Activated T-cell treated with anti-CD3 and anti-CD28 coated beads, Interleukin-2, amount 50 U/mL, for 1 hour (primary cell): ENCODE measurements at regions not wholly inside any gene's neighbourhood (a gene's known extent, or its start where the extent isn't known, plus 50 kb on each side); places are given as distances from the start of the nearest gene placed in this dataset.
A peak's percentile ranks its signal among the peaks of the same experiment; 100 is the strongest.
"Not testable (repeated sequence)": the region's sequence is repeated elsewhere in the genome, so short reads cannot be mapped to it uniquely, and the experiment has no call there.

Experiments
- DNase-seq: peaks from one replicate; pipeline ENCODE4 v3.0.0-alpha.2; 2020

GRCh38 chr1:121443001-121443540 lies 258.3 kb downstream of the SRGAP2C start:
- DNase-seq: no peak

- DNase-seq: no peak
These were observed 259.3 kb downstream of the SRGAP2C start for GRCh38 chr1:121444096-121444495.

DNA sequence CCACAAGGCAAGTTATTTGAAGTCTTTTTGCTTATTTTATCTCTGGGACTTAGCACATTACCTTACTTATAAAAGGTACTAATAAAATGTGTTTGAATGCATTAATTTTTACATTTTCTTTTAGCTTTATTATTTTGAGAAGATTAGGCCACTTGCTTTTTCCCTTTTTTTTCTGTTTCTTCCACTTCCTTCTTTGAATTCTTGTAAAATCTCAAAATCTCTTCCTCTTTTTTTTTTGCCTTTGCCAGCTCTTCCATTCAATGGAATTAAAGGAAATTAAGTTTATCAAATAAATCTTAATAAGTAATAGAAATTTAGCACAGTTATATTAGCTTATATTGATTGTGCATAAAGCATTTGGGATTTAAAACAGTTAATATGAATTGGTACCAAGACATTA lies 260.9 kb downstream of the SRGAP2C start:
- DNase-seq: no peak

GRCh38 chr1:121447280-121447923 lies 262.6 kb downstream of the SRGAP2C start:
- not testable (repeated sequence) for DNase-seq

GRCh38 chr1:121448064-121448463 lies 263.3 kb downstream of the SRGAP2C start:
- not testable (repeated sequence) for DNase-seq

DNA sequence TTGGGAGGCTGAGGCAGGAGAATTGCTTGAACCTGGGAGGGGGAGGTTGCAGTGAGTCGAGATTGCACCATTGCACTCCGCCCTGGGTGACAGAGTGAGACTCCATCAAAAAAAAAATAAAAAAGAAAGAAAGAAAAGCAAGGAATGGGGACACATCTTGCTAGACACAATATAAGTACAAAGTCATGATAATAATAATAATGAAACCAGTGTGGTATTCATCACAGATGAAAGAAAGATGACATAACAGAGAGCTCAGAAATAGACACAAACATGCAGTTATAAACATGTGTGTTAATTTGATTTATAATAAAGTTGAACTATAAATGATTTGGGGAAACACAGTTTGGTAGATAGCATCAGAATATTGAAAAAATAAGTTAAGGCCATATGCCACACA lies 264.1 kb downstream of the SRGAP2C start:
- DNase-seq: no peak

DNA sequence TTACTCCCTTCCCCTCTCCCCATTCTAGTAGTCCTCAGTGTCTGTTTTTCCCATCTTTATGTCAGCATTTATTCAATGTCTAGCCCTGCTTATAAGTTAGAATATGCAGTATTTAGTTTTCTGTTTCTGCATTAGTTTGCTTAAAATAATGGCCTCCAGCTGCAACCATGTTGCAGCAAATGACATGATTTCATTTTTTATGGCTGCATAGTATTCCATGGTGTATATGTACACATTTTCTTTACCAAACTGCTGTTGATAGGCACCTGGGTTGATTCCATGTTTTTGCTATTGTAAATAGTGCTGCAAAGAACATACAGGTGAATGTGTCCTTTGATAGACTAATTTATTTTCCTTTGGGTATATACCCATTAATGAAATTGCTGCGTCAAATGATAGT lies 267.7 kb downstream of the SRGAP2C start:
- DNase-seq: no peak

GRCh38 chr1:121458291-121459048 lies 273.7 kb downstream of the SRGAP2C start:
- no peak for DNase-seq

GRCh38 chr1:121459235-121459634 lies 274.5 kb downstream of the SRGAP2C start:
- DNase-seq: no peak

- not testable (repeated sequence) for DNase-seq
These were observed 284.6 kb downstream of the SRGAP2C start for GRCh38 chr1:121469395-121469794.

DNA sequence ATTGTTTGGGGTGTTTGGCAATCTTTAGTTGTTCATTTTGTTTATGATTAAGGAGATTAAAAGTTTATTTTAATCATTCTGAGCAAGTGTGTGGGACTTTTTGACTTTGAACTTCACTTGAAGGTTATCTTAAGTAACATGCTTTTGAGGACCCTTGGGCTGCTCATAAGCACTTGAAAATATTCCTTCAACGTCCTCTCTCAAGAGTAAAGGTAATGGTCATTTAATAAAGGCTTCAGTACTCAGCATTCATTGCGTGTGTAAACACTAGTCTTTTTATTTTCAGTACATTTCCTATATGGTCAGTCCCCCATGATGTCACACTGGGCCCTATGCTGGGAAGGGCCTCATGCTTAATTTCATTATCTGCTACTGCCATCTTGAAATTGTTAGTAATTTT lies 285.6 kb downstream of the SRGAP2C start:
- not testable (repeated sequence) for DNase-seq

DNA sequence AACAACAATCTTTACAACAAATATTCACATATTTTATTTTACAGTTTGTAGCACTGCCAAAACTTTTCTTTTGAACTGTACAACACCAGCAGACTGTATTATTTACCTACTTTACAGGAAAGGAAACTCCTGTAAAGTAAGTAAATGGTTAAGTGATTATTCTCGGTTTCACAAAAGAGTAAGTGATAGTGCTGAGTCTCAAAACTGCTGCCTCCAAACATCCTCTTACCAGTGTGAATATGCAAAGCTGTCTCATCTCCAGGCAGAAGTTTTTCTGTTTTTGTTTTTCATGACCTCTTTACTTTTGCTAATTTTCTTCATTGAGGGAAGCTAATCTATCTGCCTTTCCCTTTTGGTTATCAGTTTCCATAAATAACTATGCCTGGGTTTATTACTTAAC lies 286.7 kb downstream of the SRGAP2C start:
- no peak for DNase-seq

- DNase-seq: no peak
These were observed 287.2 kb downstream of the SRGAP2C start for GRCh38 chr1:121472017-121472416.

DNA sequence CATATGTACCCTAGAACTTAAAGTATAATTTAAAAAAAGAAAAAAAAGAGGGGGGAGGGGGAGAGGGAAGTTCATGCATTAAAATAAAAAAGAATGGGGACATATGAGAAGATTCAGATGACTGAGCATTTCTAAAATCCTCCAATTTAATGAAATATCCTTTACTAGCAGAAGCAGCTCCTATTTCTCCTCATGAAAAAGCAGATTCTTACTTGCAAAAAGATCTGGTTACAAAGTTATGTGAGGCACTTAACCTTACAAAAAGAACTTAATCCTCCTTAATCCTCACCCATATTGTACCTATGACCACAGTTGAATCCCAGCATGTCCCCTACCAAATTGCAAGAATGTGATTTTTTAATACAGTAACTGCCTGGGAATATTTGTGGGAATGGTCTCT lies 298.5 kb downstream of the SRGAP2C start:
- DNase-seq: no peak

DNA sequence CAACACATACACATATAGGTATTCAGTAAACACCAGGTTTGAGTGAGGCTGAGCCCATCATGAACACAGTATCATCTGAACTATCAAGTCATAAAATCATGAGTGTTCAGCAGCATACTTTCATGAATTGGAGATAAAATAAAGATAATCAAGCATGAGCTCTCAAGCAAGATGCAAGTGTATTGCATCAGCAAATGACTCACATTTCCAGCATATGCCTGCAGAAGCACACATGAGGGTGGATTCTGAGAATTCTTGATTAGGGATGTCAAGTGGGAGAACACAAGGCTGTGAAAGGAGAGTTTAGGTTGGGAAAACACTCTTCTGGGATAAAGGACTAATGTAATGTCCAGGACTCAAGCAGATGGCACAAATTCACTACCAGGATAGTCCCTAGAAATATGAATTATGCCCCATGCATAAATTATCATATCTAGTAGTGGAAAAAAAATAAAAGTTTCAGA lies 299.2 kb downstream of the SRGAP2C start:
- no peak for DNase-seq

DNA sequence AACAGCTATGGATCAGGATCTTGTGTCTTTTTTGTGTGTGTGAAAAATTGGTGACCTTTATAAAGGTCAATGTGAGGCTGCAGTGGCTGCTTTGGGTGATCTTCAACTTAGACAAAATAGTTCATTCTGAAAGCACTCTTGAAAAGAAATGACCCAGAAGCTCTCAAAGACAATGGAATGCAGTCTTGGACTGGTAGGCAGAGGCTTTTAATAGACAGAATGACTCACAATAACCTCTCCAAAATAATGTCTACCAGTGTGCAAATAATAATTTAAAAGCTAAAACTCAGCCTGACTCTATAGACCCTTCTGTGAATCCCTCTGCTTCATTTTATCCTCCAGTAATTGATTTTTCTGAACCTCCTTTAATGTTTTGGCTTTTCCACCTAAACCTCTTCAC lies 310.0 kb downstream of the SRGAP2C start:
- not testable (repeated sequence) for DNase-seq

DNA sequence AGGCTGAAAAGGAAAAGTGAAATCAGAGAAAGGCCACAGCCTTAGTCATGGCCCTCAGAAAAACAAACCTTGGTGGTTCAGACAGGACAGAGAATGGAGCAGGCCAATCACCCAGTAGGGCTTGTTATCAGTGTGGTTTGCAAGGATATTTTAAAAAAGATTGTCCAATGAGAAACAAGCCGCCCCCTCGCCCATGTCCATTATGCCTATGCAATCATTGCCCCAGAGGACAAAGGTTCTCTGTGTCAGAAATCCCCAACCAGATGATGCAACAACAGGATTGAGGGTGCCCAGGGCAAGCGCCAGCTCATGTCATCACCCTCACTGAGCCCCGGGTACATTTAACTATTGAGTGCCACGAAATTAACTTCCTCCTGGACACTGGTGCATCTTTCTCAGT lies 326.7 kb downstream of the SRGAP2C start:
- DNase-seq: not testable (repeated sequence)

- not testable (repeated sequence) for DNase-seq
These were observed 327.1 kb downstream of the SRGAP2C start for GRCh38 chr1:121511876-121512275.

- no peak for DNase-seq
These were observed 330.5 kb downstream of the SRGAP2C start for GRCh38 chr1:121515235-121515634.

GRCh38 chr1:121516234-121516967 lies 331.6 kb downstream of the SRGAP2C start:
- peak; percentile 26 for DNase-seq

DNA sequence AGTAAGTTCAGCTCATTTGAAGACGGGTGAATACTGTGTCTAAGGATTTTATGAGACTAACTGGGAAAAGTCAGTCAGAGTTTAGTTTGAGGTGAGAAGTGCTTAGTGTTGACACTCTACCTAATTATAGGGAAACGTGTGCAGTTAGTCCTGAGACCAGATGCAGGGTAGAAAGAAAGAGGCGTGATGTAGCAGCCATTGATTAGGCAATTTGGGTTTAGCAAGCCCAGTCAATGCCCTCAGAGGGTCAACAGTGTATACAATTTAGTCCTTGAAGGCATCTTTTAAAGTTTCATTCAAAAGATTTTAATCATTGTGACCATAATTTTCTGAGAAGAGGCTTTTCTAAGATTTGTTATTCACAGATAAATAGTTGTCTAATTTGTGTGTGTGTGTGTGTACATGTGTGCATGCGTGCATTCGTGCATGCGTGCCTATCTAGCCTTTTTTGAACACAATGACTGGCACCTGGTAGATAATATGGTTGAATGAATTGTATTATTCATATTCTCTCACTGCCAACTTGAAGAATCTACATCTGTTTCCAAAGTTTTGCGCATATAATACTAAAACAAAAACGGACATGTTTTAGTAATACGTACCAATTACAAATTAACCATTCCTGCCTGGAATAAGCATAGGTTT lies 332.9 kb downstream of the SRGAP2C start:
- no peak for DNase-seq

GRCh38 chr1:121518726-121519041 lies 333.9 kb downstream of the SRGAP2C start:
- DNase-seq: no peak
